C4-2B (cell line): ENCODE measurements at regions not wholly inside any gene's neighbourhood (a gene's known extent, or its start where the extent isn't known, plus 50 kb on each side); places are given as distances from the start of the nearest gene placed in this dataset.

Source experiments
- ZFX ChIP-seq: fragments of 450-650 bp; IDR thresholded peaks from 2 replicates; pipeline ENCODE4 v1.6.1; 2017
- TF ChIP-seq, protein P1 (sequence below): fragments of 450-650 bp; conservative IDR thresholded peaks from 2 replicates; pipeline ENCODE4 v1.5.1; 2017; ENCODE audit warnings: mild to moderate bottlenecking

DNA sequence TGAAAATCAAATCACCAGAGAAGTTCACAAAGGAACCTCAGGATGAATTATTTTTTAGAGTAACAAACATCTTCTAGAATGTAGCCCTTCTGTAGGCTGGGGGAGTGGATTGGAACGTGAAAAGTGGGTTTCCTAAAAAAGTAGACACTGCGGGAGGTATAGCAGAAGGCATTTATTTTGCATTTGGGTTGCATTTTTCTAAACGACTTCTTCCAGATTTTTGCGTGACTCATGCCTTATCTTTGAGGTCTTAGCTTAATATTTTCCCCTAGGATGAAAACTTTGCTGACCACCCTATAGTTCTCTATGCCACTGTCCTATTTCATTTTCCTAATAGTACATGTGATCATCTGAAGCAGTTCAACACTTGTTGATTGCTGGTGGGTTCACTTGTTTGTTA lies 112.7 kb upstream of the JCAD start:
- TF ChIP-seq, protein P1, sequence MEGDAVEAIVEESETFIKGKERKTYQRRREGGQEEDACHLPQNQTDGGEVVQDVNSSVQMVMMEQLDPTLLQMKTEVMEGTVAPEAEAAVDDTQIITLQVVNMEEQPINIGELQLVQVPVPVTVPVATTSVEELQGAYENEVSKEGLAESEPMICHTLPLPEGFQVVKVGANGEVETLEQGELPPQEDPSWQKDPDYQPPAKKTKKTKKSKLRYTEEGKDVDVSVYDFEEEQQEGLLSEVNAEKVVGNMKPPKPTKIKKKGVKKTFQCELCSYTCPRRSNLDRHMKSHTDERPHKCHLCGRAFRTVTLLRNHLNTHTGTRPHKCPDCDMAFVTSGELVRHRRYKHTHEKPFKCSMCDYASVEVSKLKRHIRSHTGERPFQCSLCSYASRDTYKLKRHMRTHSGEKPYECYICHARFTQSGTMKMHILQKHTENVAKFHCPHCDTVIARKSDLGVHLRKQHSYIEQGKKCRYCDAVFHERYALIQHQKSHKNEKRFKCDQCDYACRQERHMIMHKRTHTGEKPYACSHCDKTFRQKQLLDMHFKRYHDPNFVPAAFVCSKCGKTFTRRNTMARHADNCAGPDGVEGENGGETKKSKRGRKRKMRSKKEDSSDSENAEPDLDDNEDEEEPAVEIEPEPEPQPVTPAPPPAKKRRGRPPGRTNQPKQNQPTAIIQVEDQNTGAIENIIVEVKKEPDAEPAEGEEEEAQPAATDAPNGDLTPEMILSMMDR = no peak
- no peak for TF ChIP-seq ZFX
